MM.1S (cell line): ENCODE measurements at regions not wholly inside any gene's neighbourhood (a gene's known extent, or its start where the extent isn't known, plus 50 kb on each side); places are given as distances from the start of the nearest gene placed in this dataset.

Experiments
- DNase-seq: peaks from one replicate; pipeline ENCODE4 v3.0.0-alpha.2; 2015
- H2AFZ ChIP-seq: fragments of 300-600 bp; sonication (generic); 2 replicates; pipeline ENCODE4 v1.6.0; 2016; ENCODE audit warnings: antibody characterized with exemption, low read length
- H3F3A ChIP-seq: fragments of 300-600 bp; sonication (generic); 2 replicates; pipeline ENCODE4 v1.6.1; 2016; ENCODE audit warnings: mild to moderate bottlenecking, antibody characterized with exemption, low read length, moderate library complexity, mixed read lengths; ENCODE audit not compliant: insufficient read depth
- H3K27ac ChIP-seq: fragments of 300-600 bp; sonication (generic); 2 replicates; pipeline ENCODE4 v1.5.1; 2016; ENCODE audit warnings: mild to moderate bottlenecking, low read length
- H3K27me3 ChIP-seq: fragments of 300-600 bp; sonication (generic); replicated peaks from 2 replicates; pipeline ENCODE4 v1.6.0; 2016; ENCODE audit warnings: low read length; ENCODE audit not compliant: insufficient read depth
- H3K36me3 ChIP-seq: fragments of 300-600 bp; sonication (generic); replicated peaks from 2 replicates; pipeline ENCODE4 v1.6.1; 2016; ENCODE audit warnings: mild to moderate bottlenecking, low read length, mixed read lengths; ENCODE audit not compliant: insufficient read depth
- H3K4me1 ChIP-seq: fragments of 300-600 bp; sonication (generic); 2 replicates; pipeline ENCODE4 v1.6.1; 2016; ENCODE audit warnings: low read length, mixed read lengths
- H3K4me2 ChIP-seq: fragments of 300-600 bp; sonication (generic); 2 replicates; pipeline ENCODE4 v1.6.0; 2016; ENCODE audit warnings: low read depth, low read length
- H3K4me3 ChIP-seq: fragments of 300-600 bp; sonication (generic); 2 replicates; pipeline ENCODE4 v1.5.1; 2016; ENCODE audit warnings: low read length, mixed read lengths
- H3K79me2 ChIP-seq: fragments of 300-600 bp; sonication (generic); 2 replicates; pipeline ENCODE4 v1.6.1; 2016; ENCODE audit warnings: mixed run types, low read length, mixed read lengths
- H3K9ac ChIP-seq: fragments of 300-600 bp; sonication (generic); 2 replicates; pipeline ENCODE4 v1.6.1; 2016; ENCODE audit warnings: low read length, mixed read lengths
- H3K9me2 ChIP-seq: fragments of 300-600 bp; sonication (generic); replicated peaks from 2 replicates; pipeline ENCODE4 v1.6.1; 2016; ENCODE audit warnings: mild to moderate bottlenecking, low read length, mixed read lengths; ENCODE audit not compliant: insufficient read depth
- H3K9me3 ChIP-seq: fragments of 300-600 bp; sonication (generic); replicated peaks from 2 replicates; pipeline ENCODE4 v1.6.1; 2016; ENCODE audit warnings: mild to moderate bottlenecking, low read length, mixed read lengths; ENCODE audit not compliant: insufficient read depth
- H4K20me1 ChIP-seq: fragments of 300-600 bp; sonication (generic); 2 replicates; pipeline ENCODE4 v1.6.1; 2016; ENCODE audit warnings: mild to moderate bottlenecking, low read length, moderate library complexity, mixed read lengths; ENCODE audit not compliant: insufficient read depth
- EZH2 ChIP-seq: fragments of 300-600 bp; sonication (generic); optimal IDR thresholded peaks from 2 replicates; pipeline ENCODE3; 2017; ENCODE audit warnings: low read depth, mild to moderate bottlenecking, antibody characterized with exemption, low read length, mixed read lengths
- EZH2phosphoT487 ChIP-seq: fragments of 300-600 bp; sonication (generic); IDR thresholded peaks from 2 replicates; pipeline ENCODE4 v1.6.1; 2018; ENCODE audit warnings: antibody characterized with exemption, low read length
- TF ChIP-seq, protein P1 (sequence below): fragments of 300-600 bp; sonication (generic); IDR thresholded peaks from 2 replicates; pipeline ENCODE4 v1.5.1; 2016; ENCODE audit warnings: antibody characterized with exemption, low read length, mixed read lengths

DNA sequence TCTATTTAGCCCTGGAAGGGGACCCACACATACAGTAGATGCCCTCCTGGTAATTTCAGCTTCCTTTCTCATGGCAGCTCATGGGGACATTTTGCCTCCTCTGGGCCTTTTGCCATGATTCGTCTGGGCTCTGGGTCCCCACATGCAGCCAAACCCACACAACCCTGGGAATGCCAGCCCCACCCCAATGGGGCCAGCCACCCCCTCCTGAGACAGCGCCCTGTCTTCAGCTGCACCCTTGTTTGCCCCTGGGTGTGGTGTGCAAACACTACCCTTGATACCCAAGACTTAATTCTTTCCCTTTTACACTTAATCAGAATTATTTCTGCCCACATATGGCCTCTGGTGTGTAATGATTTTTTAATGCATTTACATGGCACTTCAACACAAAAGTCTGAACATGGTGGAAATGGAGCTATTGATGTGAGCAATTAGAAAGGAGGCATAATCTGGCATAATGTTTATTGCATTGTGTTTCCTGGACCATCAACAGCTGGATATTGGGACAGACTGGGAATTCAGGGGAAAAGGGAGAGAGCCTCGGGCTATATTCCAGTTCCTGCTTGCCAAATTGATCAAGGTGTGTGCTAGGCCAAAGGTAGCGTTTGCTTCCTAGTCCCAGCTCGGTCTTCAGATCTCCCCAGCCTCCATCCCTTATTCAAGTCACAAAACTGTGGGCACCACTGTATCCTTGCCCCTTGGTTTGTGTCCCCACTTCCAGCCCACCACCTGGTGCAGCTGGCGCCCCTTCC is 85.0 kb upstream of the ANO1 start:
- DNase-seq = no peak
- Histone ChIP-seq H3K4me2 (no peak overlapping the region), H3K27ac (no peak overlapping the region), H3K27me3 (peaks cover 72% of the 10 kb centered on the region), H4K20me1 (no peaks in the 10 kb centered on the region), H3K9ac (no peak overlapping the region), H3K4me3 (no peak overlapping the region), H3K9me3 (no peaks in the 10 kb centered on the region), H3K9me2 (no peaks in the 10 kb centered on the region), H3K79me2 (no peaks in the 10 kb centered on the region), H2AFZ (no peak overlapping the region), H3K4me1 (no peaks in the 10 kb centered on the region), H3F3A (no peaks in the 10 kb centered on the region), H3K36me3 (no peaks in the 10 kb centered on the region)
- TF ChIP-seq, protein P1, sequence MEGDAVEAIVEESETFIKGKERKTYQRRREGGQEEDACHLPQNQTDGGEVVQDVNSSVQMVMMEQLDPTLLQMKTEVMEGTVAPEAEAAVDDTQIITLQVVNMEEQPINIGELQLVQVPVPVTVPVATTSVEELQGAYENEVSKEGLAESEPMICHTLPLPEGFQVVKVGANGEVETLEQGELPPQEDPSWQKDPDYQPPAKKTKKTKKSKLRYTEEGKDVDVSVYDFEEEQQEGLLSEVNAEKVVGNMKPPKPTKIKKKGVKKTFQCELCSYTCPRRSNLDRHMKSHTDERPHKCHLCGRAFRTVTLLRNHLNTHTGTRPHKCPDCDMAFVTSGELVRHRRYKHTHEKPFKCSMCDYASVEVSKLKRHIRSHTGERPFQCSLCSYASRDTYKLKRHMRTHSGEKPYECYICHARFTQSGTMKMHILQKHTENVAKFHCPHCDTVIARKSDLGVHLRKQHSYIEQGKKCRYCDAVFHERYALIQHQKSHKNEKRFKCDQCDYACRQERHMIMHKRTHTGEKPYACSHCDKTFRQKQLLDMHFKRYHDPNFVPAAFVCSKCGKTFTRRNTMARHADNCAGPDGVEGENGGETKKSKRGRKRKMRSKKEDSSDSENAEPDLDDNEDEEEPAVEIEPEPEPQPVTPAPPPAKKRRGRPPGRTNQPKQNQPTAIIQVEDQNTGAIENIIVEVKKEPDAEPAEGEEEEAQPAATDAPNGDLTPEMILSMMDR = no peak
- TF ChIP-seq EZH2phosphoT487 = no peak
- no peak for TF ChIP-seq EZH2

DNA sequence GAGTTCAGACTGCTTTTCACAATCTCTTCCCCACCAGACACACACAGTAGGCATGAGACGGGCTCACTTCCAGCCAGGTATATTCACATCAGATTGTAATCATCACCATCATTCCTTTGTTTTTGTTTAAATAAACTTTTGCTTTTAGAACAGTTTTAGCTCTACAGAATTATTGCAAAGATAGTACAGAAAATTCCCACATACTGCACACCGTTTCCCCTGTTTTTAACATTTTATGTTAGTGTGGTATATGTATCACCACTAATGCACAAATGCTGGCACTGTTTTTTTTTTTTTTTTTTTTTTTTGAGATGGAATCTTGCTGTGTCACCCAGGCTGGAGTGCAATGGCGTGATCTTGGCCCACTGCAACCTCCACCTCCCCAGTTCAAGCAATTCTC is 83.3 kb upstream of the ANO1 start:
- Histone ChIP-seq H3K9me2 (no peaks in the 10 kb centered on the region), H3K4me1 (no peaks in the 10 kb centered on the region), H3K36me3 (no peaks in the 10 kb centered on the region), H2AFZ (no peak overlapping the region), H3K9me3 (no peaks in the 10 kb centered on the region), H4K20me1 (no peaks in the 10 kb centered on the region), H3K9ac (no peak overlapping the region), H3K79me2 (no peaks in the 10 kb centered on the region), H3K27ac (no peak overlapping the region), H3F3A (no peaks in the 10 kb centered on the region), H3K4me3 (no peak overlapping the region), H3K27me3 (peaks cover 76% of the 10 kb centered on the region), H3K4me2 (no peak overlapping the region)
- DNase-seq = no peak
- no peak for TF ChIP-seq EZH2
- TF ChIP-seq, protein P1 = no peak
- no peak for TF ChIP-seq EZH2phosphoT487

DNA sequence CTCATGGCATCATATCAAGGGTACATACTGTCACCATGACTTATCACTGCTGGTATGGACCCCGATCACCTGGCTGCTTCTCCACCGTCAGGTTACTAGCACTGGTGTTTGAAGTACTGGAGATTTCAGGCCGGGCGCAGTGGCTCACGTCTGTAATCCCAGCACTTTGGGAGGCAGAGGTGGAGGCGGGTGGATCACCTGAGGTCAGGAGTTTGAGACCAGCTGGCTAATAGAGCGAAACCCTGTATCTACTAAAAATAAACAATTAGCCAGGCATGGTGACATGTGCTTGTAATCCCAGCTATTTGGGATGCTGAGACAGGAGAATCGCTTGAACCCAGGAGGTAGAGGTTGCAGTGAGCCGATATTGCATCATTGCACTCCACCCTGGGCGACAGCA is 82.4 kb upstream of the ANO1 start:
- Histone ChIP-seq H3K79me2 (no peaks in the 10 kb centered on the region), H3K9me3 (no peaks in the 10 kb centered on the region), H3K9ac (no peak overlapping the region), H3K36me3 (no peaks in the 10 kb centered on the region), H3K4me1 (no peaks in the 10 kb centered on the region), H3K4me3 (no peak overlapping the region), H3K27ac (no peak overlapping the region), H2AFZ (no peak overlapping the region), H4K20me1 (no peaks in the 10 kb centered on the region), H3F3A (no peaks in the 10 kb centered on the region), H3K4me2 (no peak overlapping the region), H3K27me3 (peaks cover 68% of the 10 kb centered on the region), H3K9me2 (no peaks in the 10 kb centered on the region)
- DNase-seq = no peak
- TF ChIP-seq EZH2 (no peak), EZH2phosphoT487 (no peak)
- TF ChIP-seq, protein P1 = no peak
